GM19455 (cell line): ENCODE measurements at regions not wholly inside any gene's neighbourhood (a gene's known extent, or its start where the extent isn't known, plus 50 kb on each side); places are given as distances from the start of the nearest gene placed in this dataset.

Source experiments
- ATAC-seq: cut with Tn5 transposase; IDR thresholded peaks from one replicate; pipeline ENCODE4 v1.9.1; 2021; ENCODE audit not compliant: unreplicated experiment

DNA sequence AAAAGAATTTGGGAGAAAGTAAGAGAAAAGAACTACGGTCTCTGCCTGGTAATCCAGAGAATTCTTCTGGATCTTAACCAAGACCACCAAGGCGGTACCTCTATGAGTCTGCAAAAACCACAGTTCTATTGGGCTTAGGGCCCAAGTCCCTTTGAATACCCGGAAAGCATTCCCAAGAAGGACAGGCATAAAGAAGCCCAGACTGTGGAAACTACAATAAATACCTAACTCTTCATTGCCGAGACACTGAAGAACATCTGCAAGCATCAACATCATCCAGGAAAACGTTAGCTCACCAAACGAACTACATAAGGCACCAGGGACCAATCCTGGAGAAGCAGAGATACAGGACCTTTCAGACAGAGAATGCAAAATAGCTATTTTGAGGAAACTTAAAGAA, 162.3 kb upstream of the TMC3 start:
- ATAC-seq, result no peak

GRCh38 chr15:81534124-81534523, 160.1 kb upstream of the TMC3 start:
- no peak for ATAC-seq

DNA sequence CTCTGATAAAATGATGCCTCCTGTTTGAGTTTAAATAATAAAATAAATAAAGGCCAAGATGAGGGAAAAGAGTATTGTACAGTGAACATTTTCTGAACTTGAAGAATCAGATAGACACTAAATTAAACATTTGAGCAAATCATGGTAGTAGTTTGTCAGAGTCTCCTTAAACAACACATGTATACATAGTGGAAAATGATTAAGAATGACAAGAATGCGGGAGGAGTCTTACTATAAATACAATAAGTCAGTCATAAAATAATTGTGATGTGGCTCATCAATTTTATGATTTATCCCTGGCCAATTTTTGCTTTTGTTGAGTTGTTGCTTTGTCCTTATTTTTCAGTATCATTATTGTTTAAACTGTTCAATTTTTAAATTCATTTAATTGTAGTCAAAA, 158.0 kb upstream of the TMC3 start:
- ATAC-seq, result no peak

DNA sequence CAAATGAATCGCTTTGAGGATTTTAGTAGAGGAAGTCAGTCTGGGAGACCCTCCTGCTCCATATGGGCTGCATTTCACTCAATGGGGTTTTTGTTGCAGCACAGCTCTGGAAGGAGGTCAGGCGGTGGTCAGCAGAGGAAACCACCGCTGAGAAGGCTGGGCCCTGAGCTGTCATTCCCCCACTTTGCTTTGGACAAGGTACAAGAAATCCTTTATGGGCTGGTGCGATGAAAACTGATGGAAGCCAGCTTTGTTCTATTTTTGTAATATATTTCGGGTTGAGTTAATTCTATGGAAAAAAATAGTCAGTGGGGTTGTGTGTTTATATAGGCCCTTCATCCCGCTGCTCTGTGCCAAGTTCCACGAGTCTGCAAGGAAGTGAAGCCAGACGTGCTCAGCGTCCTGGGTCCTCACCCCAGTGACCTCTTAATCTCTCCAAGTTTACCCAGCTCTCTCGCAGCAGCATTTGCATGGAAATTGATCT, 157.1 kb upstream of the TMC3 start:
- no peak for ATAC-seq

GRCh38 chr15:81530271-81530691, 156.3 kb upstream of the TMC3 start:
- no peak for ATAC-seq

DNA sequence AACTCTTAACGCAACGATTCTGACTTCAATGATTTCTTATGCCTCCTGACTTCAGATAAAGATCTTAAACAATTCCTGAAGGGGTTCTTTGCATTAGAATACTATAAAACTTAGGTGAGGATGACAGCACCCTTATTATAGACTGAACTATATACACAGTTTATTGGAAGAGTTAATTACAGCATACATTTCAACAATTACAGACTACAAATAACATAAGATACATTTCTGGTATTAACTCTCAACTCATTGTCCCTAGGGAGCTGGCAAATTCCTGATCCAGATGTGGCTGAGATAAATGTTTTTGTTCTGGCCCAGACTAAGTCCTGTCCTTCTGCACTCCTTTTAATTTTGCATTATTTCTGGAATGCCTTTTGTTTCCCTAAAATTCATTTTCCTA, 155.5 kb upstream of the TMC3 start:
- no peak for ATAC-seq

GRCh38 chr15:81526029-81526428, 152.0 kb upstream of the TMC3 start:
- ATAC-seq, result no peak

GRCh38 chr15:81524496-81524895, 150.5 kb upstream of the TMC3 start:
- ATAC-seq, result no peak

GRCh38 chr15:81523867-81524266, 149.9 kb upstream of the TMC3 start:
- ATAC-seq, result no peak

DNA sequence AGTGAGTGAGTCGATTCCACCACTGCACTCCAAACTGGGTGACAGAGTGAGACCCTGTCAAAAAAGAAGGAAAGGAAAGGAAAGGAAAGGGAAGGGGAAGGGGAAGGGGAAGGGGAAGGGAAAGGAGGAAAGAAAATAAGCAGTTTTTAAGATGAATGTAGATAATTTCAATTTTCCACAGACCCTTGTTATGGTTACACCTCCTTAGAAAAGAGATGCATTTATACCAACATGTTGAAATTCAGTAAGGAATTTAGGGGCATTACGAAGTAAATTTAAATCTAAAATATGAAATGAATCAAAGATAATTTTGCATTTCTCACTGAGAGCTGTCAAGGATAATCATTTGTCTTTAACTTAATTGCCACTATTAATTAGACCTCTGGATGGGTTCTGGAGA, 146.5 kb upstream of the TMC3 start:
- ATAC-seq, result no peak

DNA sequence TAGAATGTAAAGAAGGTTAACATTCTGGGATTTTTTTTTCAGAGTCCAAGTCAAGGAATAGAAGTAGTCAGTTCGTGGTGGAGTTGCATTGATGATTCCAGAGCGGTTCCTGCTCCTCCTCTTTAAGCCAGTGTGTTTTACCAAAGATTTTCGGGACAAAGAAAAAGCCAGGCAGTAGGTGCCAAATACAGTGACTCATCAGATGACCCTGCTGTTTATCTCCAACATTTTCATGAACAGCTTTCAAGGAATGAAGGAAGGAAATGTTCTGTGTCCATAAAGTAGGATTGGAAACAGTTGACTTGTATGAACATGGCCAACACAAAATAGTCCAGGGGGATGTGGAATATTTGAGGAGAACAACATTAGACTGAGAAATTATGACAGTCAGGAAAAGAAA, 142.4 kb upstream of the TMC3 start:
- no peak for ATAC-seq

- ATAC-seq, result no peak
These were observed 142.0 kb upstream of the TMC3 start for GRCh38 chr15:81516012-81516411.

DNA sequence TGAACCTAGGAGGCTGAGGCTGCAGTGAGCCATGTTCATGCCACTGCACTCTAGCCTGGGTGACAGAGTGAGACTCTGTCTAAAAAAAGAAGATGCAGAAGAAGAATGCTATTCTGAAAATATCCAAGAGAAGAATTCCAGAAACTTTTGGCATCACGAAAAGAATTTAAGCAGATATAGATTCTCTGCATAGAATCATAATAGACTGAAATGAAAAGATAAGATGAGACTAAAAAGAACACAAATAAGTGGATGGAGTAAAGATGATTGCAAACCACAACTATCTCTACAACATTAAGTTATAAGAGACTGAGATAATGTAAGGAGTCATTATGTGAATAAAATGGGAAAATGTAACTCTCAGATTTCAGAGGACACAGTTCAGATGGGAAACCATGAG, 140.7 kb upstream of the TMC3 start:
- no peak for ATAC-seq

GRCh38 chr15:81511138-81511537, 137.1 kb upstream of the TMC3 start:
- no peak for ATAC-seq

DNA sequence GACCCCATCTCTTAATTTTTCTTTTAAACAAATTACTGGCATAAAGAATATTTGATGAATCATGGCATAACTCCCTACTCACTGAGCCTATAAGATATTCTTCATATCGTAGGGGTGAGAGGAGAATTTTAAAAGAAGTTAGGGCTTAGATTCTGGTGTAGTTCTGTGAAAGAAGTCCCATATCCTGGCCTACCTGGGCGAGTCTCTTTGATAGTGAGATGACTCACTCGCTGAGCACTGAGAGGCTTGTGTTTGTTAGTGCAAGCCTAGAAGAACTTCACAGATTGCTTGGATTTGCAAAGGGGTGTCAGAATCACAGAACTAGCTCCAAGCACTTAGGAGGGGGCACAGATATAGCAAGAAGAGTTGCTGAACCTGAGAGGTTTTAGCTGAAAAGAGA, 133.8 kb upstream of the TMC3 start:
- no peak for ATAC-seq

DNA sequence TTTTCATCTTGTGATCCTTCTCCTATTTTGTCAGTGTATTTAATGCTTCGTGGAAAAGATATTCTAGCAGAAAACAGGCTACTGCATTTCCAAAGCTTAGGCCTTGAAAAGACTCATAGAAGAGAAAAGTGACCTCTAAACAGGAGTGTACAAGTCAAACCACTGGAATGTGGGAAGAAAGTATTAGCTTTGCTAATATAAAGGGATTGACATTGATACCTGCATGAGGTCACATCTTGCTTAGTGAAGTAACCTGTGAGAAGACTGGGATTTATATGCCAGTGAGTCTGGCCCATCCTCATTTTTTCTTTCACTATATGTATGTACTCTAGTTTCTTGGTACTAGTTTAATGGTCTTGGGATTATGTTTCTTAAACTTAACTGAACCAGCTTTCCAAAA, 132.9 kb upstream of the TMC3 start:
- no peak for ATAC-seq

DNA sequence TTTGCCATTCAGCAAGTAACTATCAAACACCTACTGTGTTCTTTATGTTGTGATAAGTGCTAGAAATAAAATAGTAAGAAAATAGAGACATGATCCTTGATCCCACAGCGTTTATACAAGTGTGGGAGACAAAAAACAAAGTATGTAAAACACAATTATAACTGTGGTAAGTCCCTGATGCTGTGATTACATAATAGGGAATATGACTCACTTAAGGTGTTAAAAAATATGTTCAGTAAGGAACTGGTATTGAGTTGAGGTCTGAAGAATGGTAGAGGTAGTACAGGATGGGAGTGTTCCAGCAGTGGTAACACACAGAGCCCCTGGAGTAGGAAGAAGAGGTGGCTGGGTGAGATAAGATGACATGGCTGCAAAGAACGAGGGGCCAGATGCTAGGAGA, 132.1 kb upstream of the TMC3 start:
- no peak for ATAC-seq

- no peak for ATAC-seq
These were observed 130.3 kb upstream of the TMC3 start for GRCh38 chr15:81504170-81504905.

GRCh38 chr15:81502439-81502838, 128.4 kb upstream of the TMC3 start:
- no peak for ATAC-seq

GRCh38 chr15:81500081-81500480, 126.1 kb upstream of the TMC3 start:
- no peak for ATAC-seq

DNA sequence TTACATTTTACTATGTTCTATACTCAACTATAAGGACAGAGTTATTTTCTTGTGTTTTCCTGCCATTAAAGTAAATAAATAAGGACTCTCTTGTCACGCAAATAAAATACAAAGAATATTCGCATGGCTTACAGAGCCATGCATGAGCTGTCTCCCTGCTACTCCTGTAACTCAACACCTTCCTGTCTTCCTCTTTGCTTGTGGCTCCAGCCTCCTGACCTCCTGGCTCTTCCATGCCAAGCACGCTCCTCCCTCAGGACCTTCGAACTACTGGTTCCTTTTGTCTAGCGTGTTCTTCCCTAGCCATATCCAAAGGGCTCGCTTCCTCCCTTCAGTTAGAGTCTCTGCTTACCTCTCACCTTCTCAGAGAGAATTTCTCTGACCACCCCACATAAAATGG, 124.3 kb upstream of the TMC3 start:
- ATAC-seq, result no peak

GRCh38 chr15:81497238-81497637, 123.2 kb upstream of the TMC3 start:
- ATAC-seq, result no peak

DNA sequence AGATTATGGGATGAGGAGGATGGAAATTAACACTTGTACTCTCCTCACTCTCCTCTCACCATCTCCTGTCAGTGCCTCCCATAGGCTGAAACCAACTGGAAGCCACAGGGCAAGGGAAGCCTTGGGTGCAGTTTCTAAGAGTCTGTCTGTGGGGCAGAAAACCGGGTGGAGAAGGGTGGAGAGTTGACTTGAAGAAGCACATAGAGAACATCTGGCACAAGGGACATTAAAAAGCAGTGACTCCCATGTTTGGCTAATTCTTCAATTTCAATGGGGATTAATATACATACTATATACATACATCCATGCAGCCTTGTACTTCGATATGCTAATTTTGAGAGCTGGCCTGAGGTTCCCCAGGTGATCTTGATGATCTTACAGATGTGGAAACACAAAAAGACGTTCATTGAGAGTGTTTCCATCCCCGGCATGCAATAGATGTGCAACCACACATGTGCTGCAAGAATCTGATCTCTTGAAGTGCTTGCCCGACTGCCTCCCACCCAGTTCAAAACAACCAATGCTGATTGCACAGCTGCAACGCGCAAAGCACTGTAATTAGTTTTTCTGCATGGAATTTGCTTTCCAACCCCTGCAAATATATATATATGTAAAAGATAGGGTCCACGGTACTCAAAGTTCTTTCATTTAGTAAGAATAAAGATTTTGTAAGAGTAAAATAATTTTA, 121.9 kb upstream of the TMC3 start:
- no peak for ATAC-seq
